H9 (cell line): ENCODE measurements at regions not wholly inside any gene's neighbourhood (a gene's known extent, or its start where the extent isn't known, plus 50 kb on each side); places are given as distances from the start of the nearest gene placed in this dataset.

Source experiments
- DNase-seq: peaks from one replicate; pipeline ENCODE4 v3.0.0-alpha.2; 2017
- H2AFZ ChIP-seq: one replicate; pipeline ENCODE4 v1.6.1; 2013; ENCODE audit warnings: mild to moderate bottlenecking, low read length, control low read depth, moderate library complexity
- H2AK5ac ChIP-seq: 2 replicates; pipeline ENCODE4 v1.6.1; 2013; ENCODE audit warnings: low read length, control low read depth, mixed read lengths; ENCODE audit not compliant: insufficient read length
- H2BK120ac ChIP-seq: one replicate; pipeline ENCODE4 v1.6.1; 2013; ENCODE audit warnings: low read depth, mild to moderate bottlenecking, low read length, control low read depth, inconsistent platforms; ENCODE audit not compliant: poor library complexity, severe bottlenecking
- H2BK12ac ChIP-seq: 2 replicates; pipeline ENCODE4 v1.6.1; 2013; ENCODE audit warnings: low read length, control low read depth, mixed read lengths, low read depth; ENCODE audit not compliant: insufficient read length
- H2BK15ac ChIP-seq: 2 replicates; pipeline ENCODE4 v1.6.1; 2013; ENCODE audit warnings: low read depth, low read length, control low read depth
- H2BK20ac ChIP-seq: one replicate; pipeline ENCODE4 v1.6.1; 2013; ENCODE audit warnings: low read depth, mild to moderate bottlenecking, low read length, control low read depth, inconsistent platforms; ENCODE audit not compliant: poor library complexity, severe bottlenecking
- H2BK5ac ChIP-seq: 2 replicates; pipeline ENCODE4 v1.6.1; 2013; ENCODE audit warnings: low read length, control low read depth, mixed read lengths; ENCODE audit not compliant: insufficient read length
- H3K14ac ChIP-seq: 2 replicates; pipeline ENCODE4 v1.6.1; 2013; ENCODE audit warnings: low read length, control low read depth; ENCODE audit not compliant: insufficient read depth
- H3K18ac ChIP-seq: 2 replicates; pipeline ENCODE4 v1.6.1; 2013; ENCODE audit warnings: low read depth, mild to moderate bottlenecking, mixed read lengths, low read length, control low read depth; ENCODE audit not compliant: insufficient read length
- H3K23ac ChIP-seq: 2 replicates; pipeline ENCODE4 v1.6.1; 2013; ENCODE audit warnings: low read length, control low read depth, mixed read lengths, low read depth; ENCODE audit not compliant: insufficient read length
- H3K23me2 ChIP-seq: 2 replicates; pipeline ENCODE4 v1.6.1; 2013; ENCODE audit warnings: low read depth, mild to moderate bottlenecking, mixed read lengths, low read length, control low read depth; ENCODE audit not compliant: insufficient read length, poor library complexity, severe bottlenecking
- H3K27ac ChIP-seq: 2 replicates; pipeline ENCODE4 v1.5.1; 2013; ENCODE audit warnings: low read length, control low read depth, mixed read lengths, low read depth; ENCODE audit not compliant: insufficient read length
- H3K27me3 ChIP-seq: 2 replicates; pipeline ENCODE4 v1.6.1; 2013; ENCODE audit warnings: low read length, control low read depth, inconsistent platforms; ENCODE audit not compliant: insufficient read depth
- H3K4ac ChIP-seq: 2 replicates; pipeline ENCODE4 v1.6.1; 2013; ENCODE audit warnings: low read depth, mild to moderate bottlenecking, control low read depth, inconsistent platforms, low read length, moderate library complexity
- H3K4me1 ChIP-seq: 2 replicates; pipeline ENCODE4 v1.6.1; 2013; ENCODE audit warnings: low read length, control low read depth, inconsistent platforms; ENCODE audit not compliant: insufficient read depth
- H3K4me2 ChIP-seq: 2 replicates; pipeline ENCODE4 v1.6.1; 2013; ENCODE audit warnings: low read length, control low read depth, mixed read lengths; ENCODE audit not compliant: insufficient read length, insufficient read depth
- H3K56ac ChIP-seq: 2 replicates; pipeline ENCODE4 v1.6.1; 2013; ENCODE audit warnings: low read depth, mild to moderate bottlenecking, mixed read lengths, low read length, control low read depth; ENCODE audit not compliant: insufficient read length
- H3K79me1 ChIP-seq: 2 replicates; pipeline ENCODE4 v1.6.1; 2013; ENCODE audit warnings: low read depth, mild to moderate bottlenecking, moderate library complexity, low read length, control low read depth, inconsistent platforms; ENCODE audit not compliant: insufficient read depth, poor library complexity, severe bottlenecking
- H3K79me2 ChIP-seq: 2 replicates; pipeline ENCODE4 v1.6.1; 2013; ENCODE audit warnings: low read length, control low read depth, inconsistent platforms; ENCODE audit not compliant: insufficient read depth
- H3K9ac ChIP-seq: 2 replicates; pipeline ENCODE4 v1.6.1; 2013; ENCODE audit warnings: low read length, control low read depth, mixed read lengths; ENCODE audit not compliant: insufficient read length; ENCODE audit errors: extremely low read depth
- H3K9me3 ChIP-seq: one replicate; pipeline ENCODE4 v1.6.1; 2013; ENCODE audit warnings: low read depth, low read length, inconsistent platforms; ENCODE audit not compliant: control insufficient read depth
- H3T11ph ChIP-seq: one replicate; pipeline ENCODE4 v1.6.1; 2013; ENCODE audit warnings: mild to moderate bottlenecking, low read length, control low read depth, inconsistent platforms
- H4K20me1 ChIP-seq: one replicate; pipeline ENCODE4 v1.6.1; 2013; ENCODE audit not compliant: control insufficient read depth, insufficient read length, insufficient read depth
- H4K5ac ChIP-seq: 2 replicates; pipeline ENCODE4 v1.6.1; 2013; ENCODE audit warnings: low read depth, mild to moderate bottlenecking, mixed read lengths, low read length, control low read depth; ENCODE audit not compliant: insufficient read length
- H4K8ac ChIP-seq: replicated peaks from 2 replicates; pipeline ENCODE4 v1.6.1; 2013; ENCODE audit warnings: low read length, control low read depth, mixed read lengths, low read depth; ENCODE audit not compliant: insufficient read length
- H4K91ac ChIP-seq: 2 replicates; pipeline ENCODE4 v1.6.1; 2013; ENCODE audit warnings: low read depth, mild to moderate bottlenecking, moderate library complexity, mixed read lengths, low read length, control low read depth; ENCODE audit not compliant: insufficient read length
- H3K27ac Mint-ChIP-seq, 3 experiments: 2 replicates in 2 of 3; 3 replicates in 1 of 3; pipeline ENCODE4 v1.8.0; 2020 to 2021; ENCODE audit warnings: mixed read lengths in 3 of 3, mild to moderate bottlenecking in 1 of 3, moderate library complexity in 1 of 3
- H3K27me3 Mint-ChIP-seq: 2 replicates; pipeline ENCODE4 v1.8.0; 2021; ENCODE audit warnings: low read depth, mild to moderate bottlenecking, moderate library complexity, mixed read lengths
- H3K36me3 Mint-ChIP-seq, 3 experiments: 2 replicates in 2 of 3; 3 replicates in 1 of 3; pipeline ENCODE4 v1.8.0; 2020 to 2021; ENCODE audit warnings: low read depth in 3 of 3, mixed read lengths in 3 of 3; ENCODE audit not compliant: insufficient read depth in 1 of 3
- H3K4me1 Mint-ChIP-seq, 2 experiments: 2 replicates each; pipeline ENCODE4 v1.8.0; 2020; ENCODE audit warnings: mixed read lengths in 2 of 2
- H3K4me3 Mint-ChIP-seq, 2 experiments: 2 replicates in 1 of 2; 3 replicates in 1 of 2; pipeline ENCODE4 v1.8.0; 2020 to 2021; ENCODE audit warnings: mild to moderate bottlenecking in 2 of 2, mixed read lengths in 2 of 2, moderate library complexity in 1 of 2
- H3K9me3 Mint-ChIP-seq, 2 experiments: 2 replicates in 1 of 2; 3 replicates in 1 of 2; pipeline ENCODE4 v1.8.0; 2020; ENCODE audit warnings: mild to moderate bottlenecking in 2 of 2, mixed read lengths in 2 of 2, moderate library complexity in 1 of 2
- CTCF ChIP-seq: fragments of 200-600 bp; sonication (generic); conservative IDR thresholded peaks from 3 replicates; pipeline ENCODE4 v1.8.0; 2021; ENCODE audit warnings: antibody characterized with exemption, mild to moderate bottlenecking
- WGBS: extraction: QIAGEN DNeasy Blood & Tissue Kit; methylation state at CpG from one replicate; pipeline ENCODE4 v1.1.7; 2013; ENCODE audit warnings: missing lambda C conversion rate, low lambda C conversion rate, mixed read lengths; ENCODE audit not compliant: insufficient read length; ENCODE audit errors: extremely low coverage; 5-methylcytosine and 5-hydroxymethylcytosine counted together

- Histone ChIP-seq H3K79me1 (no peaks in the 10 kb centered on the region), H3K23ac (no peak overlapping the region), H3K27ac (no peak overlapping the region), H3K9ac (no peak overlapping the region), H2BK20ac (no peak overlapping the region), H3K4me2 (no peak overlapping the region), H3K27me3 (no peaks in the 10 kb centered on the region), H2AFZ (no peak overlapping the region), H4K20me1 (no peaks in the 10 kb centered on the region), H2BK15ac (no peak overlapping the region), H4K5ac (no peak overlapping the region), H3K23me2 (no peaks in the 10 kb centered on the region), H3T11ph (no peak overlapping the region), H2AK5ac (no peak overlapping the region), H4K8ac (no peak overlapping the region), H4K91ac (no peak overlapping the region), H3K9me3 (no peaks in the 10 kb centered on the region), H3K4ac (no peak overlapping the region), H3K18ac (no peak overlapping the region), H2BK120ac (no peak overlapping the region), H3K79me2 (no peaks in the 10 kb centered on the region), H3K56ac (no peak overlapping the region), H3K4me1 (peaks cover 3% of the 10 kb centered on the region; the same call in 1 of the 2 replicates), H3K14ac (no peak overlapping the region), H2BK5ac (no peak overlapping the region), H2BK12ac (no peak overlapping the region)
- no peak for TF ChIP-seq CTCF
- Mint-ChIP-seq H3K27me3 (no peaks in the 10 kb centered on the region), H3K4me3 (no peak overlapping the region), H3K4me1 (peaks cover 8% of the 10 kb centered on the region in 2 experiments; a peak in 2 of 4 replicates), H3K27ac (no peak overlapping the region), H3K36me3 (no peaks in the 10 kb centered on the region), H3K9me3 (0 out of 5 replicates have a peak, but pooled peaks cover 0 to 2% of the 10 kb centered on the region in 2 experiments)
- no CpG with 5 or more reads among the region's 4 CpGs for WGBS
- DNase-seq, result no peak
Observed at GRCh38 chr5:68464424-68464823, 248.9 kb downstream of the PIK3R1 start.
